ENCODE measurements at regions not wholly inside any gene's neighbourhood (a gene's known extent, or its start where the extent isn't known, plus 50 kb on each side); places are given as distances from the start of the nearest gene placed in this dataset.
"Not testable (repeated sequence)": the region's sequence is repeated elsewhere in the genome, so short reads cannot be mapped to it uniquely, and the experiment has no call there.

- no peaks in the 10 kb centered on the region for H3K4me1 ChIP-seq (ENCODE audit: control insufficient read depth in 1 of 2, low read depth in 2 of 2)
- no peak overlapping the region for H3K4me3 ChIP-seq
- no peak for TF ChIP-seq CTCF (IDR thresholded peaks at IDR 0.05)
- no peak for DNase-seq (ENCODE audit: low spot score)
- H3K36me3 ChIP-seq, result no peaks in the 10 kb centered on the region
- H3K27me3 ChIP-seq (replicated peaks; ENCODE audit: insufficient read depth), result no peaks in the 10 kb centered on the region
- H3K9me3 ChIP-seq, result no peaks in the 10 kb centered on the region
- ATAC-seq (ENCODE audit: insufficient number of reproducible peaks, low FRiP score, low read depth), result no peak
- no peak overlapping the region for H3K27ac ChIP-seq
Observed at GRCh38 chrX:65873385-65873784, 166.5 kb downstream of the VSIG4 start.

- Histone ChIP-seq H3K9me3 (no peaks in the 10 kb centered on the region), H3K4me1 (ENCODE audit: control insufficient read depth in 1 of 2, low read depth in 2 of 2) (no peaks in the 10 kb centered on the region), H3K27ac (no peak overlapping the region), H3K27me3 (replicated peaks; ENCODE audit: insufficient read depth) (no peaks in the 10 kb centered on the region), H3K4me3 (no peak overlapping the region), H3K36me3 (no peaks in the 10 kb centered on the region)
- ATAC-seq (ENCODE audit: insufficient number of reproducible peaks, low FRiP score, low read depth), result no peak
- no peak for TF ChIP-seq CTCF (IDR thresholded peaks at IDR 0.05)
- no peak for DNase-seq (ENCODE audit: low spot score)
Observed at GRCh38 chrX:65871671-65872311, 168.1 kb downstream of the VSIG4 start.

GRCh38 chrX:65870544-65870943 is 169.3 kb downstream of the VSIG4 start:
- not testable (repeated sequence) for H3K36me3 ChIP-seq; H3K4me3 ChIP-seq; ATAC-seq (ENCODE audit: insufficient number of reproducible peaks, low FRiP score, low read depth); H3K4me1 ChIP-seq (ENCODE audit: control insufficient read depth in 1 of 2, low read depth in 2 of 2); H3K27ac ChIP-seq; H3K27me3 ChIP-seq (replicated peaks; ENCODE audit: insufficient read depth); DNase-seq (ENCODE audit: low spot score); H3K9me3 ChIP-seq

- no peak overlapping the region for H3K4me3 ChIP-seq
- H3K36me3 ChIP-seq, result no peaks in the 10 kb centered on the region
- DNase-seq (ENCODE audit: low spot score) (no peak), ATAC-seq (ENCODE audit: insufficient number of reproducible peaks, low FRiP score, low read depth) (no peak)
- no peaks in the 10 kb centered on the region for H3K9me3 ChIP-seq
- H3K27me3 ChIP-seq (replicated peaks; ENCODE audit: insufficient read depth), result no peaks in the 10 kb centered on the region
- no peak overlapping the region for H3K27ac ChIP-seq
- TF ChIP-seq CTCF (IDR thresholded peaks at IDR 0.05), result no peak
- no peaks in the 10 kb centered on the region for H3K4me1 ChIP-seq (ENCODE audit: control insufficient read depth in 1 of 2, low read depth in 2 of 2)
Observed at GRCh38 chrX:65866773-65867172, 173.1 kb downstream of the VSIG4 start.

- ATAC-seq (ENCODE audit: insufficient number of reproducible peaks, low FRiP score, low read depth) (no peak), DNase-seq (ENCODE audit: low spot score) (no peak)
- no peaks in the 10 kb centered on the region for H3K36me3 ChIP-seq
- no peak for TF ChIP-seq CTCF (IDR thresholded peaks at IDR 0.05)
- H3K4me3 ChIP-seq, result no peak overlapping the region
- H3K9me3 ChIP-seq, result no peaks in the 10 kb centered on the region
- no peaks in the 10 kb centered on the region for H3K27me3 ChIP-seq (replicated peaks; ENCODE audit: insufficient read depth)
- H3K27ac ChIP-seq, result no peak overlapping the region
- no peaks in the 10 kb centered on the region for H3K4me1 ChIP-seq (ENCODE audit: control insufficient read depth in 1 of 2, low read depth in 2 of 2)
Observed at GRCh38 chrX:65866146-65866545, 173.7 kb downstream of the VSIG4 start.

- ATAC-seq (ENCODE audit: insufficient number of reproducible peaks, low FRiP score, low read depth), result no peak
- TF ChIP-seq CTCF (IDR thresholded peaks at IDR 0.05), result no peak
- H3K4me3 ChIP-seq, result no peak overlapping the region
Observed at GRCh38 chrX:65862638-65863037, 177.2 kb downstream of the VSIG4 start.

More at GRCh38 chrX:65862638-65863037, 177.2 kb downstream of the VSIG4 start:
- Histone ChIP-seq H3K9me3 (no peaks in the 10 kb centered on the region), H3K27ac (no peak overlapping the region), H3K27me3 (replicated peaks; ENCODE audit: insufficient read depth) (no peaks in the 10 kb centered on the region), H3K4me1 (ENCODE audit: control insufficient read depth in 1 of 2, low read depth in 2 of 2) (no peaks in the 10 kb centered on the region), H3K36me3 (no peaks in the 10 kb centered on the region)
- no peak for DNase-seq (ENCODE audit: low spot score)
